ENCODE measurements at regions not wholly inside any gene's neighbourhood (a gene's known extent, or its start where the extent isn't known, plus 50 kb on each side); places are given as distances from the start of the nearest gene placed in this dataset.

DNA sequence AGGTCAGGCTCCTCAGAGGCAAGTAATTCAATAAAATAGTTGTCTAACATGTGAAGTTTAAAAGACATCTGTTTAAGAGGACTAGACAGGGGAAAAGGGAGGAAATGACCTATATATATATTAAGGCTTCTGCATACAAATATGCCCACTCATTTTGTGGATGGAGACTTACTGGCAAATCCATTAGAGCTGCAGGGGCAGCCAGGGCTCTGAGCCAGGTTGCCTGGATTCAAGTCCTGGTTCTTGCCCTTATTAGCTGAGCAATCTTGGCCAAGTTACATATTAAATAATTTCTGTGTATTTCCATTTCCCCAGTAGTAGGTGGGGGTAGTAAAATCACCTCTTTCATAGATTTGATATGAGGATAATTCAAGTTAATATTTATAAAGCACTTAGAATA, 287.0 kb upstream of the RIMS1 start (continued):
- TF ChIP-seq, protein P1, sequence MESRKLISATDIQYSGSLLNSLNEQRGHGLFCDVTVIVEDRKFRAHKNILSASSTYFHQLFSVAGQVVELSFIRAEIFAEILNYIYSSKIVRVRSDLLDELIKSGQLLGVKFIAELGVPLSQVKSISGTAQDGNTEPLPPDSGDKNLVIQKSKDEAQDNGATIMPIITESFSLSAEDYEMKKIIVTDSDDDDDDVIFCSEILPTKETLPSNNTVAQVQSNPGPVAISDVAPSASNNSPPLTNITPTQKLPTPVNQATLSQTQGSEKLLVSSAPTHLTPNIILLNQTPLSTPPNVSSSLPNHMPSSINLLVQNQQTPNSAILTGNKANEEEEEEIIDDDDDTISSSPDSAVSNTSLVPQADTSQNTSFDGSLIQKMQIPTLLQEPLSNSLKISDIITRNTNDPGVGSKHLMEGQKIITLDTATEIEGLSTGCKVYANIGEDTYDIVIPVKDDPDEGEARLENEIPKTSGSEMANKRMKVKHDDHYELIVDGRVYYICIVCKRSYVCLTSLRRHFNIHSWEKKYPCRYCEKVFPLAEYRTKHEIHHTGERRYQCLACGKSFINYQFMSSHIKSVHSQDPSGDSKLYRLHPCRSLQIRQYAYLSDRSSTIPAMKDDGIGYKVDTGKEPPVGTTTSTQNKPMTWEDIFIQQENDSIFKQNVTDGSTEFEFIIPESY (IDR thresholded peaks at IDR 0.05; ENCODE audit: extremely low read depth, insufficient replicate concordance, low read length) = no peak
- no peak for TF ChIP-seq TCF7L2 (IDR thresholded peaks at IDR 0.05; ENCODE audit: borderline replicate concordance, extremely low read depth, insufficient read depth, insufficient read length)

DNA sequence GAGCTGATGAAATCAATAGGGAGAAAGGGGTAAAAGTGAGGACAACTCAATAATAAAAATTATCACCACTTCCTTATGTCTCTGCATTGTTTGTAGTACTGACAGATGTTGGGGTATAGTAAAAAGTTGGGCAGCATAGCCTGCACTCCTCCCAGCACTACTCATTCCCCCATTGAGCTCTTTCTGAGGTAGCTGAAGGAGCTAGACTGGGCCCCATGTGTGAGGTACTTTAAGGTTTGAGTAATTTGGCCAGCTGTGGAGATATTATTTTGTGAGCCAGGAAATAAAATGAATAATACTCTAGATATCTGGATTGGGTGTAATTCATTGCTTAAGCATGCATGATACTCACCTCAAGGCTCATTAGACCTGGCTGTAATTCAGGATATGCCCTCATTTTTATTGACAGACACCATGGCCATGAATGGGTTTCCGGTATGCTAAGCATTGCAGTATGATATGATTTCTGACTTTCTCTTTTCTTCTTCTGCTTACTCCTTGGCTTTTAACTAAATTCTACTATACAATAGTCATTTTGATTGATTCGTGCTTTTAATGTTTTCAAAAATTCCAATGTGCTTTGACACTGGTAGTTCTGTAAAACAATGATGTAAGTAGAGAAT, 283.9 kb upstream of the RIMS1 start:
- ChIA-PET POLR2A (no interaction called here), CTCF (no interaction called here), RAD21 (ENCODE audit: low non-redundant PET in 1 of 2, low total read pairs in 2 of 2, uncharacterized antibody in 2 of 2, unreplicated experiment in 2 of 2) (no interaction called here)
- Histone ChIP-seq H3K9ac (ENCODE audit: low read length) (no peak overlapping the region), H3K79me2 (ENCODE audit: insufficient read depth, low read length) (no peaks in the 10 kb centered on the region), H2AFZ (ENCODE audit: low read depth, low read length, poor library complexity, severe bottlenecking) (no peak overlapping the region), H3K27me3 (ENCODE audit: insufficient read depth, low read length) (no peaks in the 10 kb centered on the region), H4K20me1 (ENCODE audit: insufficient read depth) (no peaks in the 10 kb centered on the region), H3K9me2 (ENCODE audit: insufficient read depth) (no peaks in the 10 kb centered on the region), H3K4me3 (replicated peaks in 1 of 2; ENCODE audit: low read depth in 1 of 2, low read length in 2 of 2) (no peak overlapping the region), H3K9me3 (ENCODE audit: control insufficient read depth in 1 of 2, insufficient read depth in 1 of 2, low read depth in 1 of 2, low read length in 2 of 2) (no peaks in the 10 kb centered on the region; a peak in 1 of 4 replicates), H3K27ac (ENCODE audit: low read depth, low read length) (no peak overlapping the region), H3K4me1 (ENCODE audit: control insufficient read depth in 1 of 2, insufficient read depth in 2 of 2, low read length in 2 of 2) (no peaks in the 10 kb centered on the region), H3K4me2 (ENCODE audit: low read length) (no peak overlapping the region), H3K36me3 (ENCODE audit: control insufficient read depth in 1 of 2, insufficient read depth in 2 of 2, low read length in 2 of 2) (no peaks in the 10 kb centered on the region)
- no peak for ATAC-seq
- BruUV-seq (replicated peaks) = no TSS peak
- no peak for DNase-seq (ENCODE audit: low read depth, low spot score)
- intact Hi-C loops (cut with micrococcal nuclease) = no loop called here
- TF ChIP-seq JUND (IDR thresholded peaks at IDR 0.05) (no peak), ELF1 (IDR thresholded peaks at IDR 0.05; ENCODE audit: borderline replicate concordance, low read depth) (no peak), EZH2 (IDR thresholded peaks at IDR 0.05) (no peak), POLR2A (IDR thresholded peaks at IDR 0.05; ENCODE audit: borderline replicate concordance, extremely low read depth, insufficient read depth, insufficient read length) (no peak), CBX3 (IDR thresholded peaks at IDR 0.05; ENCODE audit: low read depth) (no peak), RAD21 (IDR thresholded peaks at IDR 0.05; ENCODE audit: low read depth) (no peak), SP1 (IDR thresholded peaks at IDR 0.05; ENCODE audit: low read depth) (no peak), ZFX (IDR thresholded peaks at IDR 0.05) (no peak), YY1 (IDR thresholded peaks at IDR 0.05; ENCODE audit: extremely low read depth, insufficient replicate concordance, low read depth, low read length) (no peak), EZH2phosphoT487 (IDR thresholded peaks at IDR 0.05; ENCODE audit: borderline replicate concordance) (no peak)
- TF ChIP-seq, protein P2, sequence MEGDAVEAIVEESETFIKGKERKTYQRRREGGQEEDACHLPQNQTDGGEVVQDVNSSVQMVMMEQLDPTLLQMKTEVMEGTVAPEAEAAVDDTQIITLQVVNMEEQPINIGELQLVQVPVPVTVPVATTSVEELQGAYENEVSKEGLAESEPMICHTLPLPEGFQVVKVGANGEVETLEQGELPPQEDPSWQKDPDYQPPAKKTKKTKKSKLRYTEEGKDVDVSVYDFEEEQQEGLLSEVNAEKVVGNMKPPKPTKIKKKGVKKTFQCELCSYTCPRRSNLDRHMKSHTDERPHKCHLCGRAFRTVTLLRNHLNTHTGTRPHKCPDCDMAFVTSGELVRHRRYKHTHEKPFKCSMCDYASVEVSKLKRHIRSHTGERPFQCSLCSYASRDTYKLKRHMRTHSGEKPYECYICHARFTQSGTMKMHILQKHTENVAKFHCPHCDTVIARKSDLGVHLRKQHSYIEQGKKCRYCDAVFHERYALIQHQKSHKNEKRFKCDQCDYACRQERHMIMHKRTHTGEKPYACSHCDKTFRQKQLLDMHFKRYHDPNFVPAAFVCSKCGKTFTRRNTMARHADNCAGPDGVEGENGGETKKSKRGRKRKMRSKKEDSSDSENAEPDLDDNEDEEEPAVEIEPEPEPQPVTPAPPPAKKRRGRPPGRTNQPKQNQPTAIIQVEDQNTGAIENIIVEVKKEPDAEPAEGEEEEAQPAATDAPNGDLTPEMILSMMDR (IDR thresholded peaks at IDR 0.05 in 2 of 3, conservative IDR thresholded peaks at IDR 0.05 in 1 of 3; ENCODE audit: borderline replicate concordance in 1 of 3, insufficient read depth in 1 of 3, low read depth in 2 of 3, low read length in 2 of 3) = no peak
- TF ChIP-seq, protein P3, sequence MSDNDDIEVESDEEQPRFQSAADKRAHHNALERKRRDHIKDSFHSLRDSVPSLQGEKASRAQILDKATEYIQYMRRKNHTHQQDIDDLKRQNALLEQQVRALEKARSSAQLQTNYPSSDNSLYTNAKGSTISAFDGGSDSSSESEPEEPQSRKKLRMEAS (IDR thresholded peaks at IDR 0.05) = no peak
- TF ChIP-seq, protein P4, sequence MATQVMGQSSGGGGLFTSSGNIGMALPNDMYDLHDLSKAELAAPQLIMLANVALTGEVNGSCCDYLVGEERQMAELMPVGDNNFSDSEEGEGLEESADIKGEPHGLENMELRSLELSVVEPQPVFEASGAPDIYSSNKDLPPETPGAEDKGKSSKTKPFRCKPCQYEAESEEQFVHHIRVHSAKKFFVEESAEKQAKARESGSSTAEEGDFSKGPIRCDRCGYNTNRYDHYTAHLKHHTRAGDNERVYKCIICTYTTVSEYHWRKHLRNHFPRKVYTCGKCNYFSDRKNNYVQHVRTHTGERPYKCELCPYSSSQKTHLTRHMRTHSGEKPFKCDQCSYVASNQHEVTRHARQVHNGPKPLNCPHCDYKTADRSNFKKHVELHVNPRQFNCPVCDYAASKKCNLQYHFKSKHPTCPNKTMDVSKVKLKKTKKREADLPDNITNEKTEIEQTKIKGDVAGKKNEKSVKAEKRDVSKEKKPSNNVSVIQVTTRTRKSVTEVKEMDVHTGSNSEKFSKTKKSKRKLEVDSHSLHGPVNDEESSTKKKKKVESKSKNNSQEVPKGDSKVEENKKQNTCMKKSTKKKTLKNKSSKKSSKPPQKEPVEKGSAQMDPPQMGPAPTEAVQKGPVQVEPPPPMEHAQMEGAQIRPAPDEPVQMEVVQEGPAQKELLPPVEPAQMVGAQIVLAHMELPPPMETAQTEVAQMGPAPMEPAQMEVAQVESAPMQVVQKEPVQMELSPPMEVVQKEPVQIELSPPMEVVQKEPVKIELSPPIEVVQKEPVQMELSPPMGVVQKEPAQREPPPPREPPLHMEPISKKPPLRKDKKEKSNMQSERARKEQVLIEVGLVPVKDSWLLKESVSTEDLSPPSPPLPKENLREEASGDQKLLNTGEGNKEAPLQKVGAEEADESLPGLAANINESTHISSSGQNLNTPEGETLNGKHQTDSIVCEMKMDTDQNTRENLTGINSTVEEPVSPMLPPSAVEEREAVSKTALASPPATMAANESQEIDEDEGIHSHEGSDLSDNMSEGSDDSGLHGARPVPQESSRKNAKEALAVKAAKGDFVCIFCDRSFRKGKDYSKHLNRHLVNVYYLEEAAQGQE (IDR thresholded peaks at IDR 0.05; ENCODE audit: low read depth) = no peak
- TF ChIP-seq, protein P1 (IDR thresholded peaks at IDR 0.05; ENCODE audit: extremely low read depth, insufficient replicate concordance, low read length) = no peak

Data from HCT116 (cell line).